Ovary (tissue), 7 donors: ENCODE measurements at regions not wholly inside any gene's neighbourhood (a gene's known extent, or its start where the extent isn't known, plus 50 kb on each side); places are given as distances from the start of the nearest gene placed in this dataset.

Experiments
- DNase-seq, 5 donors: peaks; one replicate each; pipeline ENCODE4 v3.0.0-alpha.2; 2019 to 2020
- H3K27ac ChIP-seq, 2 donors: fragments of 200-600 bp; one replicate each; pipeline versions ENCODE4 v1.5.1 to v1.8.0; 2019 to 2022
- H3K27me3 ChIP-seq: fragments of 200-600 bp; one replicate; pipeline ENCODE4 v1.8.0; 2022
- H3K36me3 ChIP-seq: fragments of 200-600 bp; sonication (generic); one replicate; pipeline ENCODE4 v1.5.1; 2019
- H3K4me1 ChIP-seq: one replicate; pipeline ENCODE4 v1.8.1; 2013; ENCODE audit warnings: mild to moderate bottlenecking, moderate library complexity; ENCODE audit not compliant: insufficient read depth
- H3K4me3 ChIP-seq: fragments of 200-600 bp; sonication (generic); one replicate; pipeline ENCODE4 v1.5.1; 2017
- H3K9me3 ChIP-seq, 2 donors: fragments of 200-600 bp in 1 of 2; sonication (generic) in 1 of 2; one replicate each; pipeline versions ENCODE4 v1.5.1 to v1.8.1; 2013 to 2019; ENCODE audit warnings: mild to moderate bottlenecking in 1 of 2, moderate library complexity in 1 of 2
- EP300 ChIP-seq: sonication (generic); formaldehyde crosslinking; IDR thresholded peaks from one replicate; pipeline ENCODE4 v1.6.1; 2017; ENCODE audit warnings: antibody characterized with exemption
- POLR2A ChIP-seq: fragments of 450-650 bp; IDR thresholded peaks from one replicate; pipeline ENCODE4 v1.6.1; 2017; ENCODE audit warnings: antibody characterized with exemption, mild to moderate bottlenecking, moderate library complexity
- WGBS, 3 donors: extraction: QIAGEN DNeasy Blood & Tissue Kit in 1 of 3; methylation state at CpG; one replicate each; pipeline versions ENCODE4 v1.1.5 to v1.1.7; 2013 to 2017; 5-methylcytosine and 5-hydroxymethylcytosine counted together
- intact Hi-C, 4 donors: fragments of 100-400 bp; cut with DNase I; formaldehyde crosslinking; loops; one replicate each; pipeline versions ENCODE4 v1.11.0 to v1.15.1; 2022 to 2023
- TF ChIP-seq, protein P1 (sequence below), 3 donors: fragments of 450-650 bp in 2 of 3; fragments of 200-600 bp in 1 of 3; IDR thresholded peaks; one replicate each; pipeline versions ENCODE4 v1.5.1 to v1.8.0; 2016 to 2022; ENCODE audit warnings: antibody characterized with exemption in 3 of 3, mild to moderate bottlenecking in 1 of 3
- donor health status: DM: no; HTN: no; CAD: no; lungs with moderate emphysema.
- donor health status: DM: no; HTN: no; CAD: no.
- donor health status: Bipolar disorder and iron deficiency.
- donor health status: DM: no; HTN: no; CAD: no.
- donor health status: DM: yes; HTN: yes; CAD: no.

DNA sequence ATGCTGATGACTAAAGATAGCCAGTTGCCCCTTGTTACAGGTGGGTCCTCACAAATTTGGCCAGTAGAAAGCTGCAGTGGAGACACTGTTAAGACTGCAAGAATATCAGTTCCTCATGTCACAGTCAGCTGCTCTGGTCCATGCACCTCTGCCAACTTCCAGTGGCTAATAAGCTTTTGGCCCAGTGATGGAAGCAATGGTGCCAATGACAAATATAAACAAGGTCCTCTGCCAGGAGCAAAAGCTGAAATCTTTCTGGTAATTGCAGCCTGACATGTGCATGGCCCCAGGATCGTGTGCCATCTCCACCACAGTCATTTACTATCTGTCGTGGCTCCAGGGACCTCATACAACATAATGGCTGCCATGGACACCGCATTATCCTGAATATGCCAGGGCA, 85.4 kb upstream of the TMEM260 start:
- no peaks in the 10 kb centered on the region for H3K27me3 ChIP-seq
- H3K4me1 ChIP-seq, result no peaks in the 10 kb centered on the region
- TF ChIP-seq EP300 (no peak), POLR2A (no peak)
- TF ChIP-seq, protein P1, sequence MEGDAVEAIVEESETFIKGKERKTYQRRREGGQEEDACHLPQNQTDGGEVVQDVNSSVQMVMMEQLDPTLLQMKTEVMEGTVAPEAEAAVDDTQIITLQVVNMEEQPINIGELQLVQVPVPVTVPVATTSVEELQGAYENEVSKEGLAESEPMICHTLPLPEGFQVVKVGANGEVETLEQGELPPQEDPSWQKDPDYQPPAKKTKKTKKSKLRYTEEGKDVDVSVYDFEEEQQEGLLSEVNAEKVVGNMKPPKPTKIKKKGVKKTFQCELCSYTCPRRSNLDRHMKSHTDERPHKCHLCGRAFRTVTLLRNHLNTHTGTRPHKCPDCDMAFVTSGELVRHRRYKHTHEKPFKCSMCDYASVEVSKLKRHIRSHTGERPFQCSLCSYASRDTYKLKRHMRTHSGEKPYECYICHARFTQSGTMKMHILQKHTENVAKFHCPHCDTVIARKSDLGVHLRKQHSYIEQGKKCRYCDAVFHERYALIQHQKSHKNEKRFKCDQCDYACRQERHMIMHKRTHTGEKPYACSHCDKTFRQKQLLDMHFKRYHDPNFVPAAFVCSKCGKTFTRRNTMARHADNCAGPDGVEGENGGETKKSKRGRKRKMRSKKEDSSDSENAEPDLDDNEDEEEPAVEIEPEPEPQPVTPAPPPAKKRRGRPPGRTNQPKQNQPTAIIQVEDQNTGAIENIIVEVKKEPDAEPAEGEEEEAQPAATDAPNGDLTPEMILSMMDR (IDR thresholded peaks at IDR 0.05), result no peak
- no peak overlapping the region for H3K4me3 ChIP-seq
- no peaks in the 10 kb centered on the region for H3K9me3 ChIP-seq
- WGBS, 3 donors, result 76 to 86% (median 78%) methylated on average over 3 of the region's 3 CpGs
- H3K36me3 ChIP-seq, result no peaks in the 10 kb centered on the region
- DNase-seq, result no peak
- intact Hi-C loops, result loop anchor here in 3 of 4 donors (10.0 kb wide), 3 partner anchors 691 to 831 kb away; no protein-coding TSS in a partner anchor
- no peak overlapping the region for H3K27ac ChIP-seq

DNA sequence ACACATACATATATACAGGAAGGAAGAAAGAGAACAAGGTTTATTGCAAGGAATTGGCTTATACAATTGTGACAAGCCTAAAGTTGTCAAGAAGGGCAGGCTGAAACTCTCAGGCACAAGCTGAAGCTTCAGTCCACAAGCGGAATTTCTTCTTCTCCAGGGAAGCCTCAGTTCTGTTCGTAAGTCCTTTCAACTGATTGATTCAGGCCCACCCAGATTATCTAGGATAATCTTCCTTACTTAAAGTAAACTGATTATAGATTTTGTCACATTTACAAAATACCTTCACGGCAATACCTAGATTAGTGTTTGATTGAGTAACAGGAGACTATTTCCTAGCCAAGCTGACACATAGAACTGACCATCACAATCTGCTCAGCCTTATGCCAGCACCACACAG, 81.5 kb upstream of the TMEM260 start:
- Histone ChIP-seq H3K4me1 (no peaks in the 10 kb centered on the region), H3K9me3 (no peaks in the 10 kb centered on the region), H3K27ac (no peak overlapping the region), H3K27me3 (no peaks in the 10 kb centered on the region), H3K4me3 (no peak overlapping the region), H3K36me3 (no peaks in the 10 kb centered on the region)
- WGBS, 3 donors, result 87 to 91% (median 90%) methylated on average over 3 of the region's 3 CpGs
- intact Hi-C loops, result loop anchor here in 3 of 4 donors (10.0 kb wide), 3 partner anchors 687 to 827 kb away; no protein-coding TSS in a partner anchor
- TF ChIP-seq POLR2A, result no peak
- TF ChIP-seq, protein P1 (IDR thresholded peaks at IDR 0.05), result no peak
- no peak for DNase-seq

DNA sequence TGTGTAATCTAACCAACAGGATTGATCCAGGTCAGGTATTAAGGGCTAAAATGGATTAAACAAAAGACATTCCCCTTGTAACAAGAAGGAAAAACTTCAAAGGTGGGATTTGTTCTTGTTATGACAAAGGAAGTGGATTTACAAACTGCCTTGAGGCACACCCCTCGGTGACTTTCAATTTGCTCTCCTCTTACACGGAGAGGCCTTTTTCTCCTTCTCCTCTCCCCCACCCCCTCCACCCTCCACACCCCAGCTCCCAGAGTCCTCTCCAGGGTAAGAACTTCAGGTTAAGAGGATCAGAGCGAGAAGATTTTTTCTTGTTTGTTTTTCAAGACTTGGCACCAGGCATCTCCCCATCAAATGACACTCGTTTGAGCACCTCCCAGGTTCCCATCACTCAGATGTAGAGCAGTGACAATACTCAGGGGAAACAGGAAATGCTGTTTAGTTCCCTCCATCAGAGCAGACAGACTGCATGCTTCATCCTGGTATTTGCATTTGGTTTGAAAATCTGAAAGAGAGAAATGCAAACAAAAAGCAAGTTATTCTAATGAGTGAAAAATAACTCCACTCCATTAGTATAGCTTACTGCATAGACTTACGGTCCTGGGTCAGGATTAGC, 77.6 kb upstream of the TMEM260 start:
- Histone ChIP-seq H3K27me3 (no peaks in the 10 kb centered on the region), H3K9me3 (no peaks in the 10 kb centered on the region), H3K27ac (no peak overlapping the region), H3K4me3 (no peak overlapping the region), H3K36me3 (no peaks in the 10 kb centered on the region), H3K4me1 (no peaks in the 10 kb centered on the region)
- TF ChIP-seq POLR2A (no peak), EP300 (no peak)
- TF ChIP-seq, protein P1 (IDR thresholded peaks at IDR 0.05), result no peak
- WGBS, 3 donors, result 39 to 41% (median 40%) methylated on average over 5 of the region's 5 CpGs
- DNase-seq, result no peak
- intact Hi-C loops, result no loop called here

DNA sequence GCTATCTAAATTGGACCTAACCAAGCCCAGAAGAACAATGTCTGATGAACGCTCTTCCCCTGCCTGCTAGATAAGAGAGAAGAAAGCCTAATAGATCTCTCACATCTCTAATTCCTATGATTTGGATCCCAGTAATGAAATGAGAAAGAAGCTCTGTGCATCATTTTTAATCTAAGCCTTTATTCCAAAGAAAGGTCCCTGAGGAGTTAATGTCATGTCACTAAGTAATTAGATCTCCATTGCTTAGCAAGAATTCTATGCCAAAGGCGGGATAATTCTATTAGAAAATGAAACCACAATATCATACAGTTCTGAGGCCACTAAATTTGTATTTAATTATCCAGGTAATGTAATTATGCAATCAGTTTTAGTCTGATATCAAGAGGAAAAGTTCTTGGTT, 74.2 kb upstream of the TMEM260 start:
- TF ChIP-seq EP300, result no peak
- TF ChIP-seq, protein P1 (IDR thresholded peaks at IDR 0.05), result no peak
- no peak for TF ChIP-seq POLR2A
- WGBS, 3 donors, result 75 to 84% (median 84%) methylated on average over 2 of the region's 2 CpGs
- intact Hi-C loops, result no loop called here
- Histone ChIP-seq H3K27me3 (no peaks in the 10 kb centered on the region), H3K36me3 (no peaks in the 10 kb centered on the region), H3K4me1 (no peaks in the 10 kb centered on the region), H3K27ac (no peak overlapping the region), H3K9me3 (no peaks in the 10 kb centered on the region), H3K4me3 (no peak overlapping the region)
- DNase-seq, result no peak
